HG03039 (cell line): ENCODE measurements at regions not wholly inside any gene's neighbourhood (a gene's known extent, or its start where the extent isn't known, plus 50 kb on each side); places are given as distances from the start of the nearest gene placed in this dataset.

Experiments used
- ATAC-seq: cut with Tn5 transposase; IDR thresholded peaks from one replicate; pipeline ENCODE4 v1.9.1; 2021; ENCODE audit warnings: mild to moderate bottlenecking, moderate library complexity; ENCODE audit not compliant: unreplicated experiment

DNA sequence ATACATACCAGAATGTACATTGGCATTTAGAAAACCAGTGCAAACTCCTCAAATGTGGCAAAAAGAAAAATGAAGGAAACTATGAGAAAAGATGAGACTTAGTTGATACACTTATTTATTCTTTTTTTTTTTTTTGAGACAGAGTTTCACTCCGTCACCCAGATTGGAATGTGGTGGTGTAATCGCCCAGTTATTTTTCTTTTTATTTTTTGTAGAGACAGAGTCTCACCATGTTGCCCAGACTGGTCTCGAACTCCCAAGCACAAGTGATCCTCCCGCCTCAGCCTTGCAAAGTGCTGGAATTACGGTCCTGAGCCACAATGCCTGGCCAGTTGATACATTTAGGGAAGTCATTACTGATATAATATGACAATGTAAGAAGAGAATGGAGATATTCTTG, 274.2 kb upstream of the LRATD1 start:
- no peak for ATAC-seq

DNA sequence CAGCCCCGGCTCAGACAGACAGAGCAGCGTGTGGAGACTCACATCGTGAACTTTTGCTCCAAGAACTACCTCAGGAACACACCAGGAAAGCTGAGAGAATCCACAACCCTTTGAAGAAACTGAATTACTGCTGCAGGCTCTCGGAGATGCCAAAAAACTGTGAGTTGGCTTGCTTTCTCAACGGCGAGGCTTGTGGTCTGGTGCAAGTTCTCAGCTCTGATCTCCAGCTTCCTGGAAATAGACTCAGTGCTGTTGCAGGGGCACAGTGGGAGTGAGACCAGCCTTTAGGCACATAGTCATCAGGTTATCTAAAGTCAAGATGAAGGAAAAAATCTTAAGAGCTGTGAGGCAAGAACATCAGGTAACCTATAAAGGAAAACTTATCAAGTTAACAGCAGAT, 273.7 kb upstream of the LRATD1 start:
- ATAC-seq = no peak

GRCh38 chr2:14363137-14363536, 269.4 kb upstream of the LRATD1 start:
- ATAC-seq = no peak

DNA sequence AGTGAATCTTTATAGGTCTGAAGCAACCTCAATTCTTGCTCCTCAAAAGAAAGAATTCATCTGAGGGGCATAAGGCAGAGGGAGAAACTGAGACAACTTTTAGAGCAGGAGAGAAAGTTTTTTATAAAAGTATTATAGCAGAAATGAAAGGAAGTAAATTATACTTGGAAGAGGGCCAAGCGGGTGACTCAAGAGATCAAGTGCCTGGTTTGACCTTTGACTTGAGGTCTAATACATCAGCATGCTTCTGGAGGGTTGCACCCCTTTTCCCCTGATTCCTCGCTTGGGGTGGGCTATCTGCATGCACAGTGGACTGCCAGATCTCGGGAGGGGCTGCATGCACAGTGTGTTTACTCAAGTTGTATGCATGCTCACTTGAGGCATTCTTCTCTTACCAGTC, 268.5 kb upstream of the LRATD1 start:
- ATAC-seq = no peak

- no peak for ATAC-seq
Observed at GRCh38 chr2:14364471-14364870, 268.0 kb upstream of the LRATD1 start.

DNA sequence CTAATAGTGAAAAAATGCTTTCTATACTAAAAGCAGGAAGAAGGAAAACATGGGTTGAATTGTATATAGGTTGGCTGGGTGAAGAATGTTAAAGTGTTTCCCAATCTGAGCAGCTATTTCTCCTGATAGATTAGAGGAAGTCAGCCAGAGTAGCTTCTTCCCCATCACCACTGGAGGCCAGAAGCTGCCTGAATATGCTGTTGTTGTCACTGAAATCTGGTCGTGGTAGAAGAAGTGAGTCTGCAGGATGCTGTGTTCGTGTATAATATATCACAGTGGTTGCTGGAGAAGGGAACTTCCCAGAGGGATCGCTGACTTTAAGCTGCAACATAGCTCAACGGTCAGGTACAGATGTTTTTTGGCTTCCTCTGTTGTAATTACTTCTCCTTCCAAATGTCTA, 247.5 kb upstream of the LRATD1 start:
- ATAC-seq = no peak

GRCh38 chr2:14387332-14387731, 245.2 kb upstream of the LRATD1 start:
- ATAC-seq = no peak

- ATAC-seq = no peak
Observed at GRCh38 chr2:14388724-14389123, 243.8 kb upstream of the LRATD1 start.

- ATAC-seq = no peak
Observed at GRCh38 chr2:14396533-14397083, 235.9 kb upstream of the LRATD1 start.

DNA sequence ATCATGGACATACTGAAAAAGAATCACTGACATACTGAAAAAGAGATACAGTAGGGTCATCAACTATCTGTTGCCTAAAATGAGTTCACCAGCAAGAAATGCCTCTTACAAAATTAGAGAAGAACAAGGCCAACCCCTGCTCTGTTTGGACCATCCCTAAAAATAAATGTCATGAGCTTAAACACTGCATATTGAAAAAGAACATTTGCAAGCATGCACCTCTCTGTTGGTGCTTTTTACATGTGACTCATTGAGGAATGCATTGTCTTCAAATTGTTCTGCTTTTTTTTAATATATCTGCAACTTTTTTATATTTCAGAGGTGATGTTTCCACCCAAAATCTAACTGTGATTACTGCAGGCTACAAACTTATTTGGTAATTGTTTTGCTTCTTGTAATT, 233.9 kb upstream of the LRATD1 start:
- no peak for ATAC-seq

- ATAC-seq = no peak
Observed at GRCh38 chr2:14401873-14402272, 230.6 kb upstream of the LRATD1 start.

- no peak for ATAC-seq
Observed at GRCh38 chr2:14408695-14409094, 223.8 kb upstream of the LRATD1 start.

DNA sequence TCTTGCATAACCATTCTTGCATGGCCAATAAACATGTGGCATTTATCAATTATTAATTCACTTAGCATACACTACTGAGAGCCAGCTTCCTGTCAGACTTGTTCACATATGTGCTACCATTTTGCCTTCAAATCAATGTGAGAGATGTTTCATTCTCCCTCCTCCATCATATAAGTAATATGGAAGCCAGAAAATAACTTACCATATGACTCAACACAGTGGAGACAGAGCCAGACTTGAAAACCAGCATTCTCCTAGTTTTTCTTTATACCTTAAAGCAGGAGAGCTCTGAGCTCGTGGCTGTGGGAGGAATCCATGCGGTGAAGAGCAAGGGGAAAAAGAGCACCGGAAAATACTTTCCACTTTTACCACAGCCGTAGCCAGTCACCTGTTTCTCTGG, 215.0 kb upstream of the LRATD1 start:
- no peak for ATAC-seq

- ATAC-seq = no peak
Observed at GRCh38 chr2:14418115-14418514, 214.4 kb upstream of the LRATD1 start.

GRCh38 chr2:14420851-14421250, 211.7 kb upstream of the LRATD1 start:
- peak; percentile 52 for ATAC-seq

- ATAC-seq = no peak
Observed at GRCh38 chr2:14422426-14422825, 210.1 kb upstream of the LRATD1 start.

DNA sequence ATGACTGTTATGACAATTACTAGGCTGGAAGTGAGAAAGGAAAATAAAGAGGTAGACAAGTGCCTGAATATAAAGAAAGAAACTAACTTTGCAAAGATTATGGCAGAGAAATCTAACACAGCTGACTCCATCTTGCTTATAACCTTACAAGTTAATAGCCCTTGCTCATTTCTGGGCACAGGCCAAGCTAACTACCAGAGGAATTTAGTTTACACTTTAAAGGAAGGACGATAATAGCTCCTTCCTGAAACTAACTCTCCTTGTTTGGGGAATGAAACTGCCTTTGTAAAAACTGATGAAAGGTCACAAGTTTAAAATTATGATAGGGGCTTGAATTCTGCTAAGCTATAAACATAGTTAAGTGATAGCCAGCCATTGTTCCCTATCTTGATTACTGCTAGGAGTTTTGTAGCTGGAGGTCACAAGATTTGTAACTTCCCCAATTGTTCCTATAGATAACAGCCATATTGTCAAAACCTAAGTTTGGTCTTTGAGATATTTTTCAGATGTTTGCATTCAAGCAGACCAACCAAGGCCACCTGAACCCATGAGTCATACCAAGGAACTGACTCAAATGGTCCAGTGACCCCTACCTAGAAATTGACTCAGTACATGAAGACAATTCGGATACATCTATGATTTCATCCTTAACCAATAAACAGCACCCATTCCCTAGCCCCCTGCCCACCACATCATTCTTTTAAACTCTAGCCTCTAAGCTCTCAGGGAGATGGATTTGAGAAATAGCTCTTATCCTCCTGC, 209.2 kb upstream of the LRATD1 start:
- no peak for ATAC-seq

DNA sequence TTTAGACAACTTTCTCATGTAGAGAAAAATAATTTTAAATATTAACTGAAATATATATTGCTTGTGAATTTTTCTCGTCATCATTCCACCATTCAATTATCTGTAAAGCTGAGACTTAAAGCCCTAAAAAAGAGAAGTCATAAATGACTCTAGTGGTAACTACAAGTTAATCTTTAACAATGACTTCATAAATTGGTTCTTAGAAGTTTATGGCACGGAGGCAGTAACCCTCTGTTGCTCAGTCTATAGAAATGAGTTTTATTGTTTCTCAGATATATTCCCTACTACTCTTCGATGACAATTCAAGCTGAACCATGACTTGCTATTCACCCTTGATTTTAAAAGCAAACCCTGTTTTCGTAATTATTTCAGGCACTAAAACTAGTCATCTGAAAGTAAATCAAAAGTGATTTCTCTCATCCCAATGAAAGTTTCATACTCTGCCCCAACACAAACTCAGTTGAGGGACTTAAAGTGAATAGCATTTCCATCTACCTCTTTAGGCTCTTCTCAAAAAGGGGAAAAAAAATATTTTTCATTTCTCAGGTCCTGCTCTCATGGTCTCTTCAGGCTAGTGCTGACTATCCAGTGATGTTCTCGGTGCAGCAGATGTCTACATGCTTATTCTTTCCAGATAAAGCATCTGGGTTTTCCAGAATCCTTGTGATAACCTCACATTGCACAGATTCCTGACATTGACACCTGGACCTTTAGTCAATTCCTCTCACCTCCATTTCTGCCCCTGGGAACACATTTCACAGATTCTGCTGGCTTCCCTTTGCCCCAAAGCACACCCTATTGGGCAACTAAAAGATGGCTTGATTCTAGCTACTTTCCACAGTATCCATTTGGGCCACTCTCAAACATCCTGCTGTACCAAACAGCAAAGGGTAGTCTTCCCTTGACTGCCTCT, 207.8 kb upstream of the LRATD1 start:
- ATAC-seq = no peak

GRCh38 chr2:14425869-14426268, 206.6 kb upstream of the LRATD1 start:
- no peak for ATAC-seq

DNA sequence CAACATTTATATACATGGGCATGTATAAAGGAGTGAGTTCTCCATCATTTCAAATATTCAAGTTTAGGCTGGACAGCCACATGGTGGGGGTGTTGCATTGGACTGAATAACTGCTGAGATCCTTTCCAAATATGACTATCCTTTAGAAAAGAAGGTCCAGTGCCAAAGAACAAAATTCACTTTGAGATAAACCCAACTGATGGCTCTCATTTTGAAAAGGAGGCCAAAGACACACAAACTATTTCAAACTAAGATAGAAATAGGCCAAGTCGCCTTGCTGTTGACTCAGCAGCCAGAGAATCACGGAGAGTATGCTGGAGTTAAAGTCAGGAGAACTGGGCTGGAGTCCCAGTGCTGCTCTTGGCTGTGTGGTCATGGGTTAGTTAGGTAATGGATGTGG, 204.5 kb upstream of the LRATD1 start:
- ATAC-seq = no peak

DNA sequence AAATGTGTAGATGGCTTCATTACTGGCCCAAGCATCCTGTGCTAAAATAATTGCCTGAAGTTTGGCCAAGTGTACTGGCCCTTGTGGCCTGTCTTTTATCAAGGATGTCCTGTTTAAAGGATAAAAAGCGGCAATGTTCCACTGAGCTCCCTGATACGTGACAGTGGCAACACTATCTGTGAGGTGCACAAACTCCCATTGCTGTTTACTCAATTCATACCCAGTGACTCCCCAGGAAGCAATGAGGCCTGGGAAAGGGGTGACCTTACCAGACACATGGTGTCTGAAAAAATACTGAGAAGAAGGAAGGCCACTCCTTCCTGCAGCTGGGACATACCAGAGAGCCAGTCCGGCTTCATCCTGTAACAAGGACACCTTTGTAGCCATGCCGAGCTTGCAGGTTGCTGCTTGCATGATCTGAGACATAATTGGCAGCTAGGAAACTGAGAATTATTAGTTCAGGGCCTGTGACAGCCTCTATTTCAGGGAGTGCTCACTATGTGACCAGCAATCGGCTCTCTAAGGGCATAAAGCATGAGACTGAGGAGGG, 198.5 kb upstream of the LRATD1 start:
- no peak for ATAC-seq

- no peak for ATAC-seq
Observed at GRCh38 chr2:14445670-14446069, 186.8 kb upstream of the LRATD1 start.
